OCI-LY1 (cell line): ENCODE measurements at regions not wholly inside any gene's neighbourhood (a gene's known extent, or its start where the extent isn't known, plus 50 kb on each side); places are given as distances from the start of the nearest gene placed in this dataset.

ENCODE experiments used
- H2AFZ ChIP-seq: fragments of 200-600 bp; sonication (generic), shearing (Covaris generic); 2 replicates; pipeline ENCODE4 v1.6.0; 2014; ENCODE audit warnings: antibody characterized with exemption, mild to moderate bottlenecking, low read length
- H3F3A ChIP-seq: fragments of 200-600 bp; sonication (generic), shearing (Covaris generic); 2 replicates; pipeline ENCODE4 v1.6.0; 2014; ENCODE audit warnings: mild to moderate bottlenecking, antibody characterized with exemption, low read length, moderate library complexity; ENCODE audit not compliant: insufficient read depth
- H3K27ac ChIP-seq: fragments of 200-600 bp; sonication (generic); 2 replicates; pipeline ENCODE4 v1.5.1; 2014; ENCODE audit warnings: low read length, mixed run types, mild to moderate bottlenecking, low read depth; ENCODE audit not compliant: poor library complexity, severe bottlenecking
- H3K27me3 ChIP-seq: fragments of 200-600 bp; sonication (generic); 2 replicates; pipeline ENCODE4 v1.6.0; 2014; ENCODE audit warnings: antibody characterized with exemption, mild to moderate bottlenecking, low read length, moderate library complexity; ENCODE audit not compliant: insufficient read depth
- H3K36me3 ChIP-seq: fragments of 200-600 bp; sonication (generic); 2 replicates; pipeline ENCODE4 v1.6.1; 2014; ENCODE audit warnings: mild to moderate bottlenecking, antibody characterized with exemption, low read length, moderate library complexity, mixed read lengths; ENCODE audit not compliant: insufficient read depth
- H3K4me1 ChIP-seq: fragments of 200-600 bp; sonication (generic); 2 replicates; pipeline ENCODE4 v1.5.1; 2014; ENCODE audit warnings: mild to moderate bottlenecking, low read length, moderate library complexity; ENCODE audit not compliant: insufficient read depth, severe bottlenecking
- H3K4me2 ChIP-seq: fragments of 200-600 bp; sonication (generic), shearing (Covaris generic); 2 replicates; pipeline ENCODE4 v1.6.1; 2014; ENCODE audit warnings: low read length
- H3K4me3 ChIP-seq: fragments of 200-600 bp; sonication (generic); 2 replicates; pipeline ENCODE4 v1.5.1; 2014; ENCODE audit warnings: low read length, low read depth, mild to moderate bottlenecking, mixed read lengths; ENCODE audit not compliant: poor library complexity, severe bottlenecking
- H3K79me2 ChIP-seq: fragments of 200-600 bp; shearing (Covaris generic); 2 replicates; pipeline ENCODE4 v1.6.1; 2016; ENCODE audit warnings: mixed run types, low read length, mixed read lengths; ENCODE audit not compliant: insufficient read depth
- H3K9ac ChIP-seq: fragments of 200-600 bp; sonication (generic), shearing (Covaris generic); 2 replicates; pipeline ENCODE4 v1.6.1; 2014; ENCODE audit warnings: mild to moderate bottlenecking, low read length, mixed read lengths
- H3K9me2 ChIP-seq: fragments of 200-600 bp; sonication (generic), shearing (Covaris generic); 2 replicates; pipeline ENCODE4 v1.6.1; 2014; ENCODE audit warnings: low read depth, mild to moderate bottlenecking, low read length, mixed read lengths
- H3K9me3 ChIP-seq: fragments of 200-600 bp; shearing (Covaris generic); 2 replicates; pipeline ENCODE4 v1.6.1; 2014; ENCODE audit warnings: low read length, mixed read lengths
- H4K20me1 ChIP-seq: fragments of 200-600 bp; sonication (generic), shearing (Covaris generic); 2 replicates; pipeline ENCODE4 v1.6.0; 2016; ENCODE audit warnings: mild to moderate bottlenecking, low read length; ENCODE audit not compliant: insufficient read depth
- EZH2 ChIP-seq: fragments of 200-600 bp; sonication (generic), shearing (Covaris generic); IDR thresholded peaks from 2 replicates; pipeline ENCODE4 v1.8.0; 2017; ENCODE audit warnings: borderline replicate concordance, mixed run types, mild to moderate bottlenecking, antibody characterized with exemption, low read length, moderate library complexity, mixed read lengths
- TF ChIP-seq, protein P1 (sequence below): fragments of 200-600 bp; sonication (generic), shearing (Covaris generic); IDR thresholded peaks from 2 replicates; pipeline ENCODE4 v1.5.1; 2017; ENCODE audit warnings: mild to moderate bottlenecking, antibody characterized with exemption, low read length, moderate library complexity, mixed read lengths

DNA sequence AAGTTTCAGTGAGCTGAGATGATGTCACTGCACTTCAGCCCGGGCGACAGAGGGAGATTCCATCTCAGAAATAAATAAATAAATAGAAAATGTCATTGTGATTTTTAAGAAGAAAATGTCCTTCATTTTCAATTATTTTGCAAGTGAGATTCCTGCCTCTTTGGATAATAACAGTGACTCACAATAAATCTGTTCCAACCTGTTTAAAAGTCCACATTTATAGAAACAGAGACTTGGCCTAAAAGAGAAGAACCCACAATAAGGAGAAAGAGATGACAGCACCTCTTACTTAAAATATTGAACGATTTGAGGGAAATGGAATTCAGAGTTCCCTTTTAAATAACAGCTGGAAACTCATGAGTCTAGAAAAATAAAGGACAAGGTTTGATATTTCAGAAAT, 373.4 kb upstream of the NOX3 start:
- TF ChIP-seq, protein P1, sequence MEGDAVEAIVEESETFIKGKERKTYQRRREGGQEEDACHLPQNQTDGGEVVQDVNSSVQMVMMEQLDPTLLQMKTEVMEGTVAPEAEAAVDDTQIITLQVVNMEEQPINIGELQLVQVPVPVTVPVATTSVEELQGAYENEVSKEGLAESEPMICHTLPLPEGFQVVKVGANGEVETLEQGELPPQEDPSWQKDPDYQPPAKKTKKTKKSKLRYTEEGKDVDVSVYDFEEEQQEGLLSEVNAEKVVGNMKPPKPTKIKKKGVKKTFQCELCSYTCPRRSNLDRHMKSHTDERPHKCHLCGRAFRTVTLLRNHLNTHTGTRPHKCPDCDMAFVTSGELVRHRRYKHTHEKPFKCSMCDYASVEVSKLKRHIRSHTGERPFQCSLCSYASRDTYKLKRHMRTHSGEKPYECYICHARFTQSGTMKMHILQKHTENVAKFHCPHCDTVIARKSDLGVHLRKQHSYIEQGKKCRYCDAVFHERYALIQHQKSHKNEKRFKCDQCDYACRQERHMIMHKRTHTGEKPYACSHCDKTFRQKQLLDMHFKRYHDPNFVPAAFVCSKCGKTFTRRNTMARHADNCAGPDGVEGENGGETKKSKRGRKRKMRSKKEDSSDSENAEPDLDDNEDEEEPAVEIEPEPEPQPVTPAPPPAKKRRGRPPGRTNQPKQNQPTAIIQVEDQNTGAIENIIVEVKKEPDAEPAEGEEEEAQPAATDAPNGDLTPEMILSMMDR, result no peak
- TF ChIP-seq EZH2, result no peak

DNA sequence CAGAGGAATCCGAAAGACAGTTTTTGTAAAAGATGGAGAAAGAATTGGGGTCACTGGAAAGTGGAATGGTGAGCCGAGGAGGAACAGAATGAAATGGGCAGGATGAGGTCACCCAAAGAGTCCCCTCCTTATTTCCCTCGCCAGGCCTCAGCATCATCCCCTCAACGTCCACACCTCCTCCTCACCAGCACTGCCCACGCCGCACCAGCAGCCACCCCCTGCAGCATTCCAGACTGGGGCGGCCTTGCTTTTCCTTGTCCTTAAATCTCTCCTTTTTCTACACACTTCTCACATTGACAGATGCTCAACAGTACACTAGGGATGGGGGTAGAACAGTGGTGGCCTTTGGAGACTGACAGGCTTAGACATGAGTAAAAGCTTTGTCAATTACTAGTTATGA, 363.1 kb upstream of the NOX3 start:
- H3K4me1 ChIP-seq, result no peaks in the 10 kb centered on the region
- H3K36me3 ChIP-seq, result no peaks in the 10 kb centered on the region

More for the DNA sequence above, 373.4 kb upstream of the NOX3 start:
- Histone ChIP-seq H2AFZ (no peak overlapping the region), H3K36me3 (no peaks in the 10 kb centered on the region), H3K9ac (no peak overlapping the region), H3F3A (no peaks in the 10 kb centered on the region), H3K4me1 (no peaks in the 10 kb centered on the region), H3K4me2 (no peak overlapping the region), H3K4me3 (no peak overlapping the region), H3K9me2 (no peaks in the 10 kb centered on the region), H3K27ac (no peak overlapping the region), H3K9me3 (no peaks in the 10 kb centered on the region), H3K27me3 (no peaks in the 10 kb centered on the region), H4K20me1 (no peaks in the 10 kb centered on the region), H3K79me2 (no peaks in the 10 kb centered on the region)

DNA sequence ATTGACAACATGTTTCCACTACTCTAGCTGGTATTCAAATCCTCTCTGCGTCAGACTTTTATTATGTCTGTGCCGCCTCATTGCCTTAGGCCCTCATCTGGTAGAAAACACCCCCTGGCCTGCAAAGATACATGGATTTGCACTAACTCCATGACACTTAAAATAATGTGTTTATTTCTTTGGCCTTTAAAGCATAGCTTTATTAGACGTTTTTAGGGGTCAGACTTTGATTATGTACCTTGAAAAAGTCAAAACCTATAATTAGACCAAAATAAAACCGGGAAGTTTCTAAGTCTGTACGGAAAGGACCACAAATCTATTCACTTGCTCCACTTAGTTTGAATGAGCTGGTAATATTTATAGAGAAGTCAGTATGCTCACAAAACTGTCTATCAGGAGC, 357.9 kb upstream of the NOX3 start:
- Histone ChIP-seq H3K4me3 (no peak overlapping the region), H3K4me2 (no peak overlapping the region), H3K9me3 (no peaks in the 10 kb centered on the region), H3K9ac (no peak overlapping the region), H4K20me1 (no peaks in the 10 kb centered on the region), H3K79me2 (no peaks in the 10 kb centered on the region), H3K27ac (no peak overlapping the region), H3K9me2 (no peaks in the 10 kb centered on the region), H3K27me3 (no peaks in the 10 kb centered on the region), H3F3A (no peaks in the 10 kb centered on the region), H2AFZ (no peak overlapping the region), H3K36me3 (no peaks in the 10 kb centered on the region), H3K4me1 (no peaks in the 10 kb centered on the region)
- TF ChIP-seq EZH2, result no peak
- TF ChIP-seq, protein P1, result no peak

More for the DNA sequence above, 363.1 kb upstream of the NOX3 start:
- Histone ChIP-seq H3F3A (no peaks in the 10 kb centered on the region), H2AFZ (no peak overlapping the region), H3K9ac (no peak overlapping the region), H3K4me3 (no peak overlapping the region), H3K9me3 (no peaks in the 10 kb centered on the region), H4K20me1 (no peaks in the 10 kb centered on the region), H3K27ac (no peak overlapping the region), H3K27me3 (no peaks in the 10 kb centered on the region), H3K79me2 (no peaks in the 10 kb centered on the region), H3K4me2 (no peak overlapping the region), H3K9me2 (no peaks in the 10 kb centered on the region)
- no peak for TF ChIP-seq EZH2
- TF ChIP-seq, protein P1, result no peak
